GM12878 (cell line): ENCODE measurements at regions not wholly inside any gene's neighbourhood (a gene's known extent, or its start where the extent isn't known, plus 50 kb on each side); places are given as distances from the start of the nearest gene placed in this dataset.

Experiments
- CBFB ChIP-seq: IDR thresholded peaks from 2 replicates; pipeline ENCODE4 v1.6.1; 2016; ENCODE audit warnings: antibody characterized with exemption, low read depth
- CREB1 ChIP-seq: IDR thresholded peaks from 2 replicates; pipeline ENCODE4 v1.6.1; 2012; ENCODE audit warnings: low read depth, mild to moderate bottlenecking, inconsistent platforms
- CTCF ChIP-seq, 3 experiments: IDR thresholded peaks in 2 of 3; conservative IDR thresholded peaks in 1 of 3; 2 replicates each; pipeline ENCODE4 v1.5.1; 2011; ENCODE audit warnings: low read depth in 3 of 3, low read length in 3 of 3, mild to moderate bottlenecking in 3 of 3, control low read depth in 2 of 3, moderate library complexity in 2 of 3, inconsistent platforms in 1 of 3, mixed read lengths in 1 of 3; ENCODE audit not compliant: control insufficient read depth in 2 of 3, insufficient read depth in 1 of 3; ENCODE audit errors: extremely low read depth in 1 of 3
- EZH2 ChIP-seq: IDR thresholded peaks from 2 replicates; pipeline ENCODE4 v1.6.1; 2012; ENCODE audit warnings: low read depth, mild to moderate bottlenecking, control low read depth, inconsistent platforms, low read length, borderline replicate concordance; ENCODE audit not compliant: control insufficient read depth
- MAX ChIP-seq: IDR thresholded peaks from 2 replicates; pipeline ENCODE4 v1.6.1; 2012; ENCODE audit warnings: low read depth, low read length, improper control_type of control experiment
- MTA3 ChIP-seq: IDR thresholded peaks from 2 replicates; pipeline ENCODE4 v1.6.1; 2012; ENCODE audit warnings: low read length, inconsistent platforms, borderline replicate concordance
- MYC ChIP-seq: IDR thresholded peaks from 2 replicates; pipeline ENCODE4 v1.6.1; 2011; ENCODE audit warnings: mild to moderate bottlenecking, low read length, moderate library complexity, inconsistent platforms; ENCODE audit not compliant: insufficient read depth, insufficient replicate concordance, insufficient read length, severe bottlenecking
- POLR2A ChIP-seq: IDR thresholded peaks from 2 replicates; pipeline ENCODE4 v1.6.1; 2011; ENCODE audit warnings: low read depth, mild to moderate bottlenecking, low read length
- POLR2AphosphoS5 ChIP-seq: IDR thresholded peaks from 2 replicates; pipeline ENCODE4 v1.6.1; 2011; ENCODE audit warnings: mild to moderate bottlenecking, low read length, inconsistent platforms
- REST ChIP-seq: IDR thresholded peaks from 2 replicates; pipeline ENCODE4 v1.6.1; 2012; ENCODE audit warnings: mild to moderate bottlenecking, low read depth, low read length
- TAF1 ChIP-seq: IDR thresholded peaks from 2 replicates; pipeline ENCODE4 v1.6.1; 2011; ENCODE audit warnings: mild to moderate bottlenecking, low read depth, low read length, borderline replicate concordance
- TARDBP ChIP-seq: IDR thresholded peaks from 2 replicates; pipeline ENCODE4 v1.6.1; 2016; ENCODE audit warnings: borderline replicate concordance
- USF2 ChIP-seq: IDR thresholded peaks from 2 replicates; pipeline ENCODE4 v1.6.1; 2011; ENCODE audit warnings: low read depth, low read length, improper control_type of control experiment, borderline replicate concordance
- ZZZ3 ChIP-seq: IDR thresholded peaks from 2 replicates; pipeline ENCODE4 v1.6.1; 2011; ENCODE audit warnings: low read depth; ENCODE audit not compliant: control insufficient read depth, insufficient read length

- TF ChIP-seq MAX (no peak), CREB1 (no peak), POLR2AphosphoS5 (no peak), USF2 (no peak), EZH2 (no peak), CBFB (no peak), ZZZ3 (no peak), MTA3 (no peak), POLR2A (no peak), REST (no peak), CTCF (IDR thresholded peaks at IDR 0.05 in 2 of 3, conservative IDR thresholded peaks at IDR 0.05 in 1 of 3; ENCODE audit: control insufficient read depth in 2 of 3, extremely low read depth in 1 of 3, insufficient read depth in 1 of 3, low read depth in 3 of 3, low read length in 3 of 3) (no peak), MYC (no peak), TAF1 (no peak), TARDBP (no peak)
Measured at GRCh38 chr17:77698903-77699623, 259.4 kb upstream of the TNRC6C start.
